PC-3 (cell line): ENCODE measurements at regions not wholly inside any gene's neighbourhood (a gene's known extent, or its start where the extent isn't known, plus 50 kb on each side); places are given as distances from the start of the nearest gene placed in this dataset.

Experiments used
- ATAC-seq: fragments of 200-7000 bp; cut with Tn5 transposase; 2 replicates; pipeline ENCODE4 v1.9.1; 2020; ENCODE audit warnings: mild to moderate bottlenecking, moderate library complexity
- BruUV-seq: library from RNA; stranded (reverse); fragments of 400-500 nt; replicated peaks from 2 replicates; lab custom pipeline; 2021; lab: Mats Ljungman, UMichigan
- CTCF ChIA-PET: fragments of 300-600 bp; sonication (Branson Sonifier 250); formaldehyde crosslinking; loops from one replicate; lab custom pipeline; 2022; ENCODE audit warnings: antibody characterized with exemption; lab: Charles Lee
- POLR2A ChIA-PET: fragments of 300-600 bp; sonication (Branson Sonifier 250); formaldehyde crosslinking; loops from one replicate; lab custom pipeline; 2022; ENCODE audit warnings: antibody characterized with exemption; ENCODE audit not compliant: unreplicated experiment; lab: Charles Lee
- DNase-seq: peaks from one replicate; pipeline ENCODE4 v3.0.0-alpha.2; 2015
- H2AFZ ChIP-seq: fragments of 300-600 bp; sonication (generic); 2 replicates; pipeline ENCODE4 v1.6.0; 2016; ENCODE audit warnings: antibody characterized with exemption, low read length
- H3F3A ChIP-seq: fragments of 300-600 bp; sonication (generic); one replicate; pipeline ENCODE4 v1.6.0; 2017; ENCODE audit warnings: antibody characterized with exemption, low read length, control low read depth, mild to moderate bottlenecking; ENCODE audit not compliant: unreplicated experiment
- H3K27ac ChIP-seq: fragments of 300-600 bp; sonication (generic); 2 replicates; pipeline ENCODE4 v1.5.1; 2016; ENCODE audit warnings: mild to moderate bottlenecking, low read length
- H3K27me3 ChIP-seq: fragments of 300-600 bp; sonication (generic); 2 replicates; pipeline ENCODE4 v1.6.1; 2016; ENCODE audit warnings: low read length, mixed read lengths
- H3K36me3 ChIP-seq: fragments of 300-600 bp; sonication (generic); 2 replicates; pipeline ENCODE4 v1.6.1; 2016; ENCODE audit warnings: low read depth, mixed run types, low read length, mixed read lengths
- H3K4me1 ChIP-seq: fragments of 300-600 bp; sonication (generic); 2 replicates; pipeline ENCODE4 v1.5.1; 2016; ENCODE audit warnings: low read length; ENCODE audit not compliant: insufficient read depth
- H3K4me2 ChIP-seq: fragments of 300-600 bp; sonication (generic); 2 replicates; pipeline ENCODE4 v1.6.0; 2016; ENCODE audit warnings: low read length
- H3K4me3 ChIP-seq: fragments of 300-600 bp; sonication (generic); 2 replicates; pipeline ENCODE4 v1.5.1; 2016; ENCODE audit warnings: mild to moderate bottlenecking, low read length, mixed read lengths
- H3K79me2 ChIP-seq: fragments of 300-600 bp; sonication (generic); 2 replicates; pipeline ENCODE4 v1.6.1; 2017; ENCODE audit warnings: low read length, mixed read lengths
- H3K9ac ChIP-seq: fragments of 300-600 bp; sonication (generic); 2 replicates; pipeline ENCODE4 v1.6.0; 2016; ENCODE audit warnings: mild to moderate bottlenecking, low read length
- H3K9me2 ChIP-seq: fragments of 300-600 bp; sonication (generic); replicated peaks from 2 replicates; pipeline ENCODE4 v1.6.1; 2016; ENCODE audit warnings: mixed run types, low read length, mixed read lengths
- H3K9me3 ChIP-seq: fragments of 300-600 bp; sonication (generic); 2 replicates; pipeline ENCODE4 v1.6.1; 2016; ENCODE audit warnings: low read length, mixed read lengths
- H4K20me1 ChIP-seq: fragments of 300-600 bp; sonication (generic); 2 replicates; pipeline ENCODE4 v1.6.1; 2016; ENCODE audit warnings: low read length, mixed read lengths
- EZH2 ChIP-seq: fragments of 300-600 bp; sonication (generic); IDR thresholded peaks from one replicate; pipeline ENCODE4 v1.6.1; 2017; ENCODE audit warnings: antibody characterized with exemption, mild to moderate bottlenecking, low read length; ENCODE audit not compliant: unreplicated experiment
- EZH2phosphoT487 ChIP-seq: fragments of 300-600 bp; sonication (generic); IDR thresholded peaks from 2 replicates; pipeline ENCODE4 v1.6.1; 2018; ENCODE audit warnings: mild to moderate bottlenecking, antibody characterized with exemption, low read length, borderline replicate concordance
- intact Hi-C: fragments of 100-400 bp; cut with micrococcal nuclease; formaldehyde crosslinking; loops from 2 replicates; pipeline ENCODE4 v1.9.0; 2023
- TF ChIP-seq, protein P1 (sequence below): fragments of 300-600 bp; sonication (generic); conservative IDR thresholded peaks from 2 replicates; pipeline ENCODE4 v1.5.1; 2017; ENCODE audit warnings: antibody characterized with exemption, low read depth, mild to moderate bottlenecking, low read length

GRCh38 chr16:17827313-17827712 lies 356.6 kb upstream of the XYLT1 start:
- Histone ChIP-seq H4K20me1 (no peaks in the 10 kb centered on the region), H3K9ac (no peak overlapping the region), H3F3A (no peaks in the 10 kb centered on the region), H3K4me2 (no peak overlapping the region), H3K36me3 (no peaks in the 10 kb centered on the region), H3K9me3 (no peaks in the 10 kb centered on the region), H3K4me3 (no peak overlapping the region), H2AFZ (no peak overlapping the region), H3K79me2 (no peaks in the 10 kb centered on the region), H3K4me1 (no peaks in the 10 kb centered on the region), H3K9me2 (no peaks in the 10 kb centered on the region), H3K27ac (no peak overlapping the region), H3K27me3 (no peaks in the 10 kb centered on the region)
- TF ChIP-seq EZH2phosphoT487 (no peak), EZH2 (no peak)
- TF ChIP-seq, protein P1, sequence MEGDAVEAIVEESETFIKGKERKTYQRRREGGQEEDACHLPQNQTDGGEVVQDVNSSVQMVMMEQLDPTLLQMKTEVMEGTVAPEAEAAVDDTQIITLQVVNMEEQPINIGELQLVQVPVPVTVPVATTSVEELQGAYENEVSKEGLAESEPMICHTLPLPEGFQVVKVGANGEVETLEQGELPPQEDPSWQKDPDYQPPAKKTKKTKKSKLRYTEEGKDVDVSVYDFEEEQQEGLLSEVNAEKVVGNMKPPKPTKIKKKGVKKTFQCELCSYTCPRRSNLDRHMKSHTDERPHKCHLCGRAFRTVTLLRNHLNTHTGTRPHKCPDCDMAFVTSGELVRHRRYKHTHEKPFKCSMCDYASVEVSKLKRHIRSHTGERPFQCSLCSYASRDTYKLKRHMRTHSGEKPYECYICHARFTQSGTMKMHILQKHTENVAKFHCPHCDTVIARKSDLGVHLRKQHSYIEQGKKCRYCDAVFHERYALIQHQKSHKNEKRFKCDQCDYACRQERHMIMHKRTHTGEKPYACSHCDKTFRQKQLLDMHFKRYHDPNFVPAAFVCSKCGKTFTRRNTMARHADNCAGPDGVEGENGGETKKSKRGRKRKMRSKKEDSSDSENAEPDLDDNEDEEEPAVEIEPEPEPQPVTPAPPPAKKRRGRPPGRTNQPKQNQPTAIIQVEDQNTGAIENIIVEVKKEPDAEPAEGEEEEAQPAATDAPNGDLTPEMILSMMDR = no peak
- no TSS peak for BruUV-seq
- DNase-seq (no peak), ATAC-seq (no peak)
- ChIA-PET POLR2A (no interaction called here), CTCF (no interaction called here)
- intact Hi-C loops = no loop called here

DNA sequence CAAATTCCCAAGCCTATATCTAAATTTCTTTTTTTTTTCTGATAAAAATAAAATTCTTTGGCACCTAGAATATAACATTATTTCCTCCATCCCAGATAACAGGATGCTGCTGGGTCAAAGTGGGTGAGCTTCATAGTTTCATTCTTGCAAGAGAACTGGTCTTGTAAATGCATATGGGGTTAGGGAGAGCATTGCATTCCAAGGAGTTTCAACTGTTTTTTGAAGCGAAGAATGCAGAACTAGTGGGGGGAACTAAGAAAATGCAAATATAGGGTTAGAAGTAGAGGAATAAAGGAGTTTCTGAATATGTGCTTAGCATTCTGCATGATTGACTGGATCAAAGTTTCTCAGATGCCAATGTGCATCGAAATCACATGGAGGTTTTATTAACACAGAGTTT lies 347.2 kb upstream of the XYLT1 start:
- no peak overlapping the region for H3K4me3 ChIP-seq
- H3K36me3 ChIP-seq = no peaks in the 10 kb centered on the region
- no peaks in the 10 kb centered on the region for H3K9me3 ChIP-seq
- no peaks in the 10 kb centered on the region for H3K4me1 ChIP-seq
- no peaks in the 10 kb centered on the region for H3K79me2 ChIP-seq
- H3K9me2 ChIP-seq = no peaks in the 10 kb centered on the region
- ATAC-seq = no peak
- intact Hi-C loops = no loop called here
- no peaks in the 10 kb centered on the region for H3K27me3 ChIP-seq
- ChIA-PET CTCF (no interaction called here), POLR2A (no interaction called here)
- H4K20me1 ChIP-seq = no peaks in the 10 kb centered on the region
- no peak for DNase-seq
- no peak overlapping the region for H3K4me2 ChIP-seq
- H3K9ac ChIP-seq = no peak overlapping the region
- no peaks in the 10 kb centered on the region for H3F3A ChIP-seq
- no peak overlapping the region for H2AFZ ChIP-seq
- BruUV-seq = no TSS peak
- TF ChIP-seq, protein P1 = no peak
- TF ChIP-seq EZH2 (no peak), EZH2phosphoT487 (no peak)
- H3K27ac ChIP-seq = no peak overlapping the region

GRCh38 chr16:17817260-17817659 lies 346.5 kb upstream of the XYLT1 start:
- no peaks in the 10 kb centered on the region for H4K20me1 ChIP-seq
- no peaks in the 10 kb centered on the region for H3K27me3 ChIP-seq
- ChIA-PET CTCF (no interaction called here), POLR2A (no interaction called here)
- no peaks in the 10 kb centered on the region for H3K9me2 ChIP-seq
- intact Hi-C loops = no loop called here
- H3F3A ChIP-seq = no peaks in the 10 kb centered on the region
- DNase-seq (no peak), ATAC-seq (no peak)
- H3K79me2 ChIP-seq = no peaks in the 10 kb centered on the region
- H3K4me2 ChIP-seq = no peak overlapping the region
- no peaks in the 10 kb centered on the region for H3K4me1 ChIP-seq
- H3K4me3 ChIP-seq = no peak overlapping the region
- TF ChIP-seq, protein P1 = no peak
- TF ChIP-seq EZH2phosphoT487 (no peak), EZH2 (no peak)
- no peaks in the 10 kb centered on the region for H3K9me3 ChIP-seq
- H3K36me3 ChIP-seq = no peaks in the 10 kb centered on the region
- no peak overlapping the region for H3K9ac ChIP-seq
- BruUV-seq = no TSS peak
- no peak overlapping the region for H3K27ac ChIP-seq
- no peak overlapping the region for H2AFZ ChIP-seq
